NCI-H226 (cell line): ENCODE measurements at regions not wholly inside any gene's neighbourhood (a gene's known extent, or its start where the extent isn't known, plus 50 kb on each side); places are given as distances from the start of the nearest gene placed in this dataset.
A peak's percentile ranks its signal among the peaks of the same experiment; 100 is the strongest.

ENCODE experiments used
- DNase-seq: peaks from one replicate; pipeline ENCODE4 v3.0.0-alpha.2; 2015

DNA sequence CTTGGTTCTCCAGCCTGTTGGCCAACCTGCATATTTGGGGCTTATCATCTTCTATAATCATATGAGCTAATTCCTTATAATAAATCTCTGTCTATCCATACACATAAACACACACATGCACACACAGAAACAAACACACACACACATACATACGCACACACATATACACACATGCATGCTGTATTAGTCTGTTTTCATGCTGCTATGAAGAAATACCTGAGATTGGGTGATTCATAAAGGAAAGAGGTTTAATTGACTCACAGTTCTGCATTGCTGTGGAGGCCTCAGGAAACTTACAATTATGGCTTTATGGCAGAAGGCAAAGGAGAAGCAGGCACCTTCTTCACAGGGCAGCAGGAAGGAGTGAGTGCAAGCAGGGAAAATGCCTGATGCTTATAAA is 707.4 kb upstream of the CDH2 start:
- peak; percentile 26 for DNase-seq

DNA sequence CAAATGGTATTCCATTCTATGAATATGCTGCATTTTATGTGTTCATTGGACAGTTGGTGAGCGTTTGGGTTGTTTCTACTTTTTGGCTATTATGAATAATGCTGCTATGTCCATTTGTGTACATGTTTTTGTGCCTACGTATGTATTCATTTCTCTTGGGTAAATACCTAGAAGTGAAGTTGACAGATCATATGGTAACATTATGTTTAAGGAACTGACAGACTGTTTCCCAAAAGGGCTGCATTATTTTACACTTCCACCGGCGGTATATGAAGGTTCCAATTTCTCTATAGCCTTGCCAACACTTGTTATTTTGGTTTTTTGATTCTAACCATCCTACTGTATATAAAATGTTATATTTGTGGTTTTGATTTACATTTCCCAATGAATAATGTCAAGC is 703.9 kb upstream of the CDH2 start:
- DNase-seq = no peak

DNA sequence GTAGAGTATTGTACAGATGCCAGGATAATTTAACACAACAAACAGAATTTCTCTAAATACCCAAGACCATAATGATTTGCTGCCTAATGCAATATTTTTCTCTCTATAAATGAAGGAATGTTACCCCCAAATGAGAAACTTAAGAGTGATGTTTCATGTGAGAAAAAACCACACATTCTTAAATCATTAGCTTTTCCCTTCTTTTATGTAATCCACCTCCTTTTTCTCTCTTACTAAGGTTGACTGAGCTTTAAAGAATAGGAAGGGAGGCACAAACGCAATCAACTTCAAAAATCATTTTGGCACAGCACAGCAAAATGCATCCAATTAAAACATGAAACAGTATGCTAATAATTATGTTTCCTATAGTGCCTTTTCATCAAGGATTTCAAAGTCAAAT is 698.1 kb upstream of the CDH2 start:
- no peak for DNase-seq

DNA sequence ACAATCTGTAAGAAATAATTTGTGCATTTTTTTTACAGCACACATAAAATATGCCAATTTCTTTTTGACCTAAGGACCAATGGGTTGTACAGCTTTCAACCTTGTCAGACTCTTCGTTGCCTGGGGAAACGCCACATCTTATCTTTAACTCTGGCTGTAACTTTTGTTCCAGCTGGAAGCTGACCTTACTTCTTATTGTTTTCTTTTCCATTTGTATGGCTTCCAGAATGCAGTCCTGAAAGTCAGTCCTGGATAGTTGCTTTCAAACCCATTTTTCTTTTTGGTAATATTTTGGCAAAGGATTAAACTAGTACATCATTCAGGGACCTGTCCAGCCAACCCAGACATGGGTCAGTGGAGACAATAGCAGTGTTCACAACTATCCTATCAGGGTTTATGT is 686.5 kb upstream of the CDH2 start:
- no peak for DNase-seq

DNA sequence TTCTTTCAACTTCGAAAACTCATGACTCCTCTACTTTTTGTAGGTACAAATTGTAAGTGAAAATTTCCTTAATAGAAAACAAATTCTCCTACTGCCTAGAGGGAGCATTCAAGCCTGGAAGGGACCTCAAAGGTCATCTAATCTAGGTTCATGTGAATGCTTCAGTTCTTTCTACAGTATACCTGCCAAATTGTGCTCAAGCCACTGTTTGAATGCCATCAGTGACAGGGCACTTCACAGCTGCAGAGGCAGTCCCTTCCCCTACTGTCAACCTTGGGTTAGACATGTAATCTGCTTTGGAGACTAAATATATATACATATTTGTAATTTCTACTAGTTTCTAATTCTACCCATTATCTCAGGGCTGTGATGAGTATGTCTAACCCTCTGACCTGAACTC is 681.3 kb upstream of the CDH2 start:
- DNase-seq = no peak

DNA sequence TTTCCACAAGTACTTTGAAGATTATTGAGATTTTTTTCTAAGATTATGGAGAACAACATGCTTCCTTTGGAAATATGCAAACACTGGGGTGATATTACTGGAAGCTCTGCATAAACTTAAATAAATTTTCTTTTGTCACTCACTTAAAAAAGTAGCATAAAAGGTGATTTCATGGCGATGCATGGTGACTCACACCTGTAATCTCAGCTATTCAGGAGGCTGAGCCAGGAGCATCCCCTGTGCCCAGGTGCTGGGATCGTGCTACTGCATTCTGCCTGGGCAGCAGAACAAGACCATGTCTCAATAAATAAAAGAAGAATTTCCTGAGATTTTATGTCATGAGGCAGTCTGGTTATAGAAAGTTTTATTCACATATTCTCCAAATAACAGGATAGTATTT is 679.1 kb upstream of the CDH2 start:
- DNase-seq = no peak

DNA sequence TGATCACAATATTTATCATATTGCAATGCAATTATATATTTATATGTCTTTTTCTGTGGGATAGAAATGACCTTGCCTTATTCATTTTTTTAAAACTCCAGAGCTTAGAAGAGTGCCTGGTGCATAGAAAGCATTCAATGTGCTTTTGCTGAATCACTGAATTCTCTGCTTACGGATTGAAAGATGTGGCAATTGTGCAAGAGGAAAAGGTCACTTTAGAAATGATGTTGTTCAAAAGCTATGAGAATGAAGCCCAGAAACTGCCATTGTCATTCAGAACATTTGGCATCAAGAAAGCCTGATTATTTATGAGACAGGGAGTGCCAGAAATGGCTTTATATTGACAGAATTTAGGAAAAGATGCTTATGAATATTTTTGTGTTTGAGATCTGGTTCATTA is 678.6 kb upstream of the CDH2 start:
- DNase-seq = no peak

DNA sequence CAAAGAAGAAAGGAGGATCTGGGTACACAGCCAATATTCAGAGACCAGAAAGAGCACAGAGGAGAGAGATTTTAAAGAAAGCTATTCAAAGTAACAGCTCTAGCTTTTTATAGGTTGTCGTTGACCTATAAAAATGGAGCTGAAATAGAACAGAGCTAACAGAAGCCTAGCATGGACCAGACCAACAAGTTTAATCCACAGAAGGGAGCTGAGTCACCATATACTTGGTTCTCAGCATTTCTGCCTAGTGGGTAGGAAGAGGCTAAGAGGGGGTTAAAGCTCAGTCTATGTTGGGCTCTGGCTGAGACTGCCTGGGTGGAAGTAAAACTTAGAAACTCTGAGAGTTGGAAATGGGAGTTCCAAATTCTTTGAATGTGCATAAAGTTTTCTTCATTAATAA is 678.0 kb upstream of the CDH2 start:
- DNase-seq = no peak

DNA sequence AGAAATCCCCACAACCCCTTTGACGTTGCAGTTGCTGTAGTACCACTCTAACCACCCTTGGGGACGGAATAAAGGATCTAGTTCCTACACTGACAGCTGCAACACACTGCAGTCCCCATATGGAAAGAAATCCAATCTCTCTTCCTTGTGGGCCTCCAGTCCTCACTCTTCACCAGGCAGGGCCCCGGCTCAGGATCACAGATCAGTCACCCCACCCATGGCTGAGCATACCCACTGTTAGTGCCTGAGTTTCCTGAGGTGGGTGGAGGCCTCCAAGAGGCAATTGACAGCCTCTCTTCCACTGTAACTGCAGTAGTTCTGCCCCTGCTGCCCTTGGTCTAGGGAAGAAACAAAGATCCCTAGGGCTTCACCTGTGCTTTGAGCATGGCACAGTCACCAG is 670.0 kb upstream of the CDH2 start:
- no peak for DNase-seq

DNA sequence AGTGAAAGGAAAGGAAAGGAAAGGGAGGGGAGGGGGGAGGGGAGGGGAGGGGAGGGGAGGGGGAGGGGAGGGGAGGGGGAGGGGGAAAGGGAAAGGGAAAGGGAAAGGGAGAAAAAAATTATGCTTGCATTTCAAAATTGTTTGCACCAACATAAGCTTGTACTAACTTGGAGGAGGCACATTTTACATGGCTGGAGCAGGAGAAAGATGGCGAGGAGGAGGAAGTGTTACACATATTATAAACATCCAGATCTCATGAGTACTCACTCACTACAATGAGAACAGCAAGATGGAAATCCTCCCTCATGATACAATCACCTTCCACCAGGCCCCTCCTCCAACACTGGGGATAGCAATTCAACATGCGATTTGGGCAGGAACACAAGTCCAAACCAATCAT is 660.2 kb upstream of the CDH2 start:
- peak; percentile 37 for DNase-seq

DNA sequence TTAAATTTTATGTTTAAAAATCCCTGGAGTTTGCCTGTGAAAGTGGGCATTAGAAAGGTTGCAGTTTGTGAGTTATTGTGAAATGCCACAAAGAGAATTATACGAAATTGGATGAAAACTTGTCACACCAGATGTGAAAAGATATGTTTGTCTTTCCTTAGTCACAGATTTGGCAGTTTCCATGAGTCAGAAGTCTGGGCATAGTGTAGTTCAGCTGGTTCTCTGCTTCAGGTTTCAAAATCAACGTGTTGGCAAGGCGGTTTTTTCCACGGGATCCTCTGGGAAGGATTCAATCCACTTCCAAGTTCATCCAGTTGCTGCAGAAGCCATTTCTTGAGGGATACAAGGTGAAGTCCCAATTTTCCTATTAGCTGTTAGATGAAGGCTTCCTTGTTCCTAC is 658.0 kb upstream of the CDH2 start:
- DNase-seq = no peak

DNA sequence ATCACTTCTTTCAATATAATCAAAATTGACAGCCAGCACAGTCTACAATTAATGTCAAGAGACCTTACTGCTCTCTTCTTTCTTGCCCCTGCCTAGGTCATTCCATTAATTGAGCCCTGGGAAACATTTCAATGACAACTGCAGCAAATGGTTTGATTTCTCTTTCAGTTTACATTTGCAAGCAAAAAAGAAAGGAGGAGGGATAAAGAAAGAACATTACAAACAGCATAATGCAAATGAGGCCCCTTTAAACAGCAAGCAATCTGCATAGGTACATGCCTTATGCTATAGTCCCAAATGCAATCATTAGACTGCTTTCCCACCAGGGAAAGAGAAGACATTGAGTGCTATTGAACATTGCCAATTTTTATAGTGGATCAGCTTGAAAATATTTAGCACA is 655.0 kb upstream of the CDH2 start:
- DNase-seq = no peak

DNA sequence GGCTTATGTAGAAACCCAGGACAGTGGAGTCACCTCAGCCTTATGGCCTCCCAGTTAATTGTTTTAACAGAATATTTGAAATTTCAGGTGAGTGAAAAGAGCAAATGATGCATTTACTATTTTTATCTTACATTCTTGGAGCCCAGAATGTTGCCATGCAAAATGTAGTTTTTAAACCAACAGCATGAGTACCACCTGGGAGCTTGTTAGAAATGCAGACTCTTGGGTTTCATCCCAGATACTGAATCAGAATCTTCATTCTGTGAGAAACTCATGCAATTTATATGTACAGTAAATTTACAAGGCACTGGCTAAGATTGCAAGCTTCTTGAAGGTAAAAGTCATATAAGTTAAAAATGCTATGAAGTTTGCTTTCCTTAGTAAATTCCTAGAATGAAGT is 654.5 kb upstream of the CDH2 start:
- no peak for DNase-seq

DNA sequence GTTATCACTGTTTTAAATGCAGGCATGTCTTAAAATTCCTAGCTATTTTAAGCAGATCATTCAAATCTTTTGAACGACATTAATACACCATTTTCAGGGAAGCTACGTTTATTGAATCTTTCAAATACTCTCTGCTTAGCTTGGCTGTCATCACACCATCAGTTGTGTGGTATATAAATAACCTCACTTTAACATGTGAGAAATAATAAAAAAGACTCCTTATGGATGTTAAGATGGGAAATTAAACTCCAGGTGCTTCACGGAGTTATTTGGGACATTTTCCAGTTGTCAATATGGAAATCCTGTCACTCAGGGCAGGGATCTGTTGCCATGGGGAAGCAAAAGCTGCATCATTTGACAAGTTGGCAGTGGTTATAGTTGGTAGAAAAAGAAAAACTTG is 649.2 kb upstream of the CDH2 start:
- no peak for DNase-seq

DNA sequence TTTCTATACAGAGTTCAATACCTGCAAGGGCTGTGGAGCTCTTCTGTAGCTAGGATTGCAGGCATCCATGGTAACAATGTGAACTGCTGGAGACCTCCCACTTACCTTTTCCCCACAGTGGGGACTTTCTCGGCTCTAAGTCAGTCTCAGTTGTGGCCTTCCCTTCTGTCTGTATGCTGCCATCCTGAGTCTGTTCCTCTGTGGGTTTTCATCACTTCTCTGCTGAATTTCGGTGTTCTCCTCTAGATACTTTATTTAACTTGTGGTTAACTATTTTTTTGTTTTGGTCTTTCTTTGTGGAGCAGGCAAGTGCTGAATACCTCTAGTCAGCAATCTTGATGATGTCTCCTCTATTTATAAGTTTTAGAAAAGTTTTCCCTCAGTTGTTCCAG is 647.2 kb upstream of the CDH2 start:
- DNase-seq = no peak

DNA sequence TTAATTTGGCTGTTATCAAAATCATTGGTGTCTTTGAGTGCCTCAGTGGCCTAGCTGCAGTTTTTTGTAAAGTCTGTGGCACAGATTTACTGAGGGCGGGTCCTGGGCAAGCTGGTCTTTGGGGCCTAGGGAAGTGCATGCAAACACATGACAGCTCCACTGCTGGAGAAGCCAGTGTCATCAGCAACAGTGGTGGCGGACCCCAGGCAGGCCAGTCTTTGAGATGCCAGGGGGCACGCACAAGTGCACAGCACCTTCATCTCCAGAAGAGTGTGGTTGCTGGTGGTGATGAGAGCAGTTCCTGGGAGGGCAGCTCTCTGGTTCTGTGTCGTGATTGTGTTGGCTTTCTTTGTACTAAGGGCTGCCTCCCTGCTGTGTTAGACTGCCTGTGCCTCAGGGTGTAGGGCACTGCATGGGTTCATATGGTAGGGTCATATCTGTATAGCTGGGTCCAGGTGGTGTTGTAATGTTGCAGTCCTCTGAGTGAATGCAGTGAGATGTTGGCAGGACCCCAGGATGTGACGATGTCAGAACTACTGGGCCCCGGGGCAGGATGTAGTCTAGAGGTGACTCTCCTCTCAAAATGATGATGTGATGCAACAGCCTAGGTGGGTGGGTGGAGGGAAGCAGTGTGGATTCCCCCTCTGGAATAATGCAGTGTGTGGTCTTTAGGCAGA is 646.7 kb upstream of the CDH2 start:
- DNase-seq = no peak

DNA sequence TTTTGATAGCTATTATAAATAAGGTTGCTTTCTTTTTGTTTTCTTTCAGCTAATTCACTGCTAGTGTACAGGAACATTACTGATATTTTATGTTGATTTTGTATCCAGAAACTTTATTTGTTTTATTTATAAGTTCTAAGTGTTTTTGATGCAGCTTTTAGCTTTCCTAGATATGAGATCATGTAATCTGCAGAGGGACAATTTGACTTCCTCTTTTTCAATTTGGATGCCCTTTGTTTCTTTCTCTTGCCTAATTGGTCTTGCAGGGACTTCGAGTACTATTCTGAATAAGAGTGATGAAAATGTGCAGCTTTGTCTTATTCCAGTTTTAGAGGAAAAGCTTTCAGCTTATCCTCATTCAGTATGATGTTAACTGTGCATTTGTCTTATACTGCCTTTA is 643.4 kb upstream of the CDH2 start:
- no peak for DNase-seq

DNA sequence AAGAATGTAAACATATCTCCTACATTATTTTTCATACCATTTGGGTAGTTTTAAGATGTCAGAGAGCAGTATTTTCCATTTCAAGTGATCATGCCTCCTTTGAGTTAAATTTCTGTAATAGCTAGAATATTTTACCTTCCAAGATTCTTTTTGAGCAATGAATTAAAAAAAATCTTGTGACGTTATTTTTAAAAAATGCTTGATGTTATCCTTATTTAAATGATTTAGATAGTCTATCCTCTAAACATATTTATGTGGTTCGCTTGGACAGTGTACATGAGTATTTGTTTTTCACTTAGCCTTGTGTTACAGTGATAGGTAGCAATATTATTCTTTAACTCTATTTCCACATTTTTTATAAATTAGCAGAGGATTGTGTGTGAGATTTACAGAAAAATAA is 639.2 kb upstream of the CDH2 start:
- no peak for DNase-seq

DNA sequence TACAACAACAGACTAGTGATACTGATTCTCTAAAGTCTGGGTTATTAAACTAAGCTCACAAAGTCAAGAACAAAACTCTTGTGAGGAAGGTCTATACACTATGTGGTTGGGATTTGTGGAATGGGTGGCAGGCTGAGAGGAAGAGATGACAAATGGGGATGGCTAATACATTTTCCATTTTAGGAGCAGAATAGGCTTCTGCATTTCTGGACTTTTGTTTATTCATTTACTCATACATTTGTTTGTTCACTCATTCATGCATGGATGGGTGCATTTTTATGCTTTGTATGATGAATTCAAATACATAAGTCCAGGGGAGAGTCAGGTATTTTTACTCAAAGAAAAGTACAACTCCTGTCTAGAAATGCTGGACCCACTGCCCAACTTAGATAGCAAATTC is 637.4 kb upstream of the CDH2 start:
- DNase-seq = no peak

DNA sequence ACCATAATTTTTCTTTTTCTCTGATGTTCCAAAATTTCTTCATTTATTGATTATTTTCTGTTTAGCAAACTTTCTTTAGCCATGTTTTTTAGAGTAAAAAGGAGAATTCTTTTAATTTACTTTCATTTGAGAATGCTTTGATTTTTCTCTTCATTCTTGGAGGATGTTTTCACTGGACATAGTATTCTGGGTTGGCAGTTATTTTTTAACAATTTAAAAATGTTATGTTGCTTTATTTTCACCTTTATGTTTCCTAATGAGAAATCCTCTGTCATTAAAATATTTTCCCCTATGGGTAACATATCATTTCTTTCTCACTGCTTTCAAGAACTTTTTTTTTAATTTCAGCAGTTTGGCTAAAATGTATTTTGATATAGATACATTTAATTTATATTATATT is 631.4 kb upstream of the CDH2 start:
- DNase-seq = no peak

DNA sequence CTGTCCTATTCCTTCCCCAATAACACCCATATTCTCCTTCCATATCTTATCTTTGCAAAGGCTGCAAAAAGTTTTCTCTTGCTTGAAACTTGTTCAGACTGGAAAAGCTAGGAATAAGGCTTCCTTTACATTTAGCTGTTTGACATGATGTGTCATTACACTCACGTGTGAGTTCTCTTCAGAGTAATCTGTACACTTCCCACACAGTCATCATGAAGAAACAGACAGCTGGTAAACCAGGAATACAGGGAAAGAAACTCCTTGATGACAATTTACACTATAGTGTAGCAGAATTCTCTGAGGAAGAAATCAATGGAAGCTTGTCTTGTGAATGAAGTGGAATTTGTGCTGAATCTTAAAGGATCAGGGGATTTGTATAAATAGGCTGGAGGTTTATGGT is 628.6 kb upstream of the CDH2 start:
- DNase-seq = no peak

DNA sequence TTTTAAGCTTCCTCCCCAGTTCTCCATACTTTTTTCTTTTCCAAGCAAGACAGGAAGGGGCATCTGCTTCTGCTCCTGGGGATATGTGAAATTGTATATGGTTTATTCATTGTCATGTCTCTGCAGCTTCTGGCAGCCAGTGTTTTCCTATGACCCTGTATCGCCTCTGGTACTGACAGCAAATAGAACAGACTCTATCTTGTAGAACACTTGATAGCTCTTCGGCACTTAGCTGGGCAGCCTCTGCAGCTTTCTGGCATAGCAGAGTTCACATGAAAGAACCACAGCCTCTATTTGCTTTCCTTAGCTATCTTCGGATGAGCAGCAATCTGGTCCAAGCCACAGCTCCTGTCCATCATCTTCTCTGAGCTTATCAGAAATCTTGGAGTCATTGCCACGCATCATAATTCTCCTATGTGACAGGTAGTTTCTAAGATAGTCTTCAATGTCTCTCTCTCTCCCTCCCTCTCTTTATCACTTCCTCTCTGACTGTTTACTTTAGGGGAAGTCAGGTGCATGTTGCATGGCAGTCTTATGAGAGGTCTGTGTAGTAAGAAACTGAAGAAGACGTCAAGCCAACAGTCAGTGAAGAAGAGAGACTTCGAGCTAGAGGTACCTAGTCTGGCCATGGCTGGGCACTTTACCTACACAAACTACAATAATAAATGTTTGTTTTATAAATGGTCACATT is 627.7 kb upstream of the CDH2 start:
- no peak for DNase-seq

DNA sequence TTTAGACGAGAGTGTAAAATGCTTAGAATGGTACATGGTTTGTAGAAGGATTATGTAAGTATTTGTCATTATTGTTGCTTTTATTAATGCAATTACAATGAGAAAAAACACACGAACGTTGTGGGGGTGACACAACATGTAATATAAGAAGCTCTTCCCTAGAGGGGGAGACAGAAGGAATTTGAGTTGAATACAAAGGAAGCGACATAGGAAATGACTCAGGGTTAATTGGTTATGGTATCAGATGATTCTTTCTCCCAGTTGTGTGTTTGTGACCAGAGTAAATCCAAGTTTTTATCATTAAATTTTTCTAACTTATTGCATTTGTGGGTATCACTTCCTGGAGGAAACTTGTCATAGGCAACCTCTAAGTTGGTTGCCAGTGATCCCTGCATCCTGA is 625.6 kb upstream of the CDH2 start:
- DNase-seq = no peak

DNA sequence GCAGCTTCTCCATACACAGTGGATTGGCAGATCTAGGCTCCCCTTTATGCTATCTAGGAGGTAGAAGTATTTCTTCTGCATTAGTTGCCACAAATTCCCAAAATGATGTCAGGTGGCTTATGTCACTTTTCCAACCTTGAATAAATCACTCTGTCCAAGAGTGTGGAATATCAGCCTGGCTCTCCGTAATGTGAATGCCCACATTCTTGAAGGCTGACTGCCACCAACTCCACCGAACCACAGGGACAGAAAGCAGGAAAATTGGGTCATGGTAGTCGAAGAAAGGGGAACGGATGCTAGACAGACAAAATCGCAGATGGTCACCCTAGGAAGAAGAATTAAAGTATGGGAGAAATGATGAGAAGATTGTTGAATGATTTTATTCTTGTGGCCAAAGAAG is 624.9 kb upstream of the CDH2 start:
- DNase-seq = no peak
